Ishikawa (cell line): ENCODE measurements at regions not wholly inside any gene's neighbourhood (a gene's known extent, or its start where the extent isn't known, plus 50 kb on each side); places are given as distances from the start of the nearest gene placed in this dataset.

ENCODE experiments used
- CEBPB ChIP-seq: IDR thresholded peaks from 2 replicates; pipeline ENCODE4 v1.6.1; 2012
- CREB1 ChIP-seq: IDR thresholded peaks from 2 replicates; pipeline ENCODE4 v1.6.1; 2012; ENCODE audit warnings: low read depth
- EGR1 ChIP-seq: IDR thresholded peaks from 2 replicates; pipeline ENCODE4 v1.6.1; 2012
- EP300 ChIP-seq: IDR thresholded peaks from 2 replicates; pipeline ENCODE4 v1.6.1; 2012; ENCODE audit warnings: borderline replicate concordance
- FOXM1 ChIP-seq: IDR thresholded peaks from 2 replicates; pipeline ENCODE4 v1.6.1; 2012; ENCODE audit warnings: low read depth, borderline replicate concordance
- MAX ChIP-seq: IDR thresholded peaks from 2 replicates; pipeline ENCODE4 v1.6.1; 2012
- NFIC ChIP-seq: IDR thresholded peaks from 2 replicates; pipeline ENCODE4 v1.6.1; 2012
- RAD21 ChIP-seq: IDR thresholded peaks from 2 replicates; pipeline ENCODE4 v1.6.1; 2012; ENCODE audit warnings: low read depth
- REST ChIP-seq: IDR thresholded peaks from 2 replicates; pipeline ENCODE4 v1.6.1; 2012; ENCODE audit warnings: low read depth, mild to moderate bottlenecking
- TAF1 ChIP-seq: IDR thresholded peaks from 2 replicates; pipeline ENCODE4 v1.6.1; 2012; ENCODE audit warnings: low read depth, mild to moderate bottlenecking
- TCF12 ChIP-seq: IDR thresholded peaks from 2 replicates; pipeline ENCODE4 v1.6.1; 2012; ENCODE audit warnings: low read depth
- TEAD4 ChIP-seq: IDR thresholded peaks from 2 replicates; pipeline ENCODE4 v1.6.1; 2012
- USF1 ChIP-seq: IDR thresholded peaks from 2 replicates; pipeline ENCODE4 v1.6.1; 2012
- YY1 ChIP-seq: IDR thresholded peaks from 2 replicates; pipeline ENCODE4 v1.6.1; 2012; ENCODE audit warnings: low read depth
- ZBTB7A ChIP-seq: IDR thresholded peaks from 2 replicates; pipeline ENCODE4 v1.6.1; 2012; ENCODE audit warnings: low read depth

GRCh38 chr1:199449681-199450080 is 577.8 kb upstream of the NR5A2 start:
- TF ChIP-seq RAD21 (no peak), ZBTB7A (no peak), REST (no peak), TAF1 (no peak), TEAD4 (no peak), EP300 (no peak), EGR1 (no peak), YY1 (no peak), CEBPB (no peak), MAX (no peak), FOXM1 (no peak), NFIC (no peak), TCF12 (no peak), USF1 (no peak), CREB1 (no peak)

GRCh38 chr1:199452627-199453026 is 574.9 kb upstream of the NR5A2 start:
- no peak for TF ChIP-seq USF1
- no peak for TF ChIP-seq RAD21
- TF ChIP-seq TAF1: no peak
- TF ChIP-seq TEAD4: no peak
- no peak for TF ChIP-seq NFIC
- no peak for TF ChIP-seq YY1
- no peak for TF ChIP-seq FOXM1
- TF ChIP-seq MAX: no peak
- no peak for TF ChIP-seq REST
- TF ChIP-seq CREB1: no peak
- TF ChIP-seq EGR1: no peak
- no peak for TF ChIP-seq EP300
- no peak for TF ChIP-seq TCF12

GRCh38 chr1:199453723-199454122 is 573.8 kb upstream of the NR5A2 start:
- TF ChIP-seq TAF1 (no peak), EGR1 (no peak), YY1 (no peak), TEAD4 (no peak), FOXM1 (no peak), USF1 (no peak), NFIC (no peak), CEBPB (no peak), REST (no peak), EP300 (no peak), TCF12 (no peak), ZBTB7A (no peak), RAD21 (no peak), MAX (no peak), CREB1 (no peak)

- TF ChIP-seq YY1: no peak
- TF ChIP-seq EP300: no peak
- no peak for TF ChIP-seq REST
- no peak for TF ChIP-seq FOXM1
- no peak for TF ChIP-seq EGR1
- TF ChIP-seq NFIC: no peak
- no peak for TF ChIP-seq RAD21
- no peak for TF ChIP-seq ZBTB7A
- TF ChIP-seq CEBPB: no peak
- TF ChIP-seq TEAD4: no peak
- no peak for TF ChIP-seq CREB1
- no peak for TF ChIP-seq TAF1
Observed at GRCh38 chr1:199460933-199461332, 566.6 kb upstream of the NR5A2 start.
